GM23338 (cell line): ENCODE measurements at regions not wholly inside any gene's neighbourhood (a gene's known extent, or its start where the extent isn't known, plus 50 kb on each side); places are given as distances from the start of the nearest gene placed in this dataset.
A peak's percentile ranks its signal among the peaks of the same experiment; 100 is the strongest.

Source experiments
- ATAC-seq: fragments of 200-7000 bp; cut with Tn5 transposase; 3 replicates; pipeline ENCODE4 v1.9.1; 2020
- DNase-seq: peaks from one replicate; pipeline ENCODE4 v3.0.0-alpha.2; 2015; ENCODE audit warnings: low spot score
- H2AFZ ChIP-seq: fragments of 200-600 bp; sonication (generic); 2 replicates; pipeline ENCODE4 v1.8.0; 2016; ENCODE audit warnings: antibody characterized with exemption, mild to moderate bottlenecking, moderate library complexity
- H3F3A ChIP-seq: fragments of 200-600 bp; sonication (generic); replicated peaks from 2 replicates; pipeline ENCODE4 v1.8.0; 2017; ENCODE audit warnings: antibody characterized with exemption, mixed run types, low read depth
- H3K27ac ChIP-seq: fragments of 200-600 bp; sonication (generic); 2 replicates; pipeline ENCODE4 v1.6.1; 2016; ENCODE audit warnings: low read depth
- H3K27me3 ChIP-seq: fragments of 200-600 bp; sonication (generic); 2 replicates; pipeline ENCODE4 v1.8.0; 2016; ENCODE audit warnings: mild to moderate bottlenecking, mixed run types, moderate library complexity; ENCODE audit not compliant: insufficient read depth
- H3K36me3 ChIP-seq: fragments of 200-600 bp; sonication (generic); 2 replicates; pipeline ENCODE4 v1.8.0; 2016; ENCODE audit warnings: mild to moderate bottlenecking; ENCODE audit not compliant: insufficient read depth
- H3K4me1 ChIP-seq: fragments of 200-600 bp; sonication (generic); 2 replicates; pipeline ENCODE4 v1.8.0; 2016; ENCODE audit warnings: mild to moderate bottlenecking, moderate library complexity; ENCODE audit not compliant: insufficient read depth
- H3K4me2 ChIP-seq: fragments of 200-600 bp; sonication (generic); 2 replicates; pipeline ENCODE4 v1.7.1; 2017; ENCODE audit warnings: mixed run types
- H3K4me3 ChIP-seq: fragments of 200-600 bp; sonication (generic); 2 replicates; pipeline ENCODE4 v1.6.1; 2016; ENCODE audit warnings: mixed run types
- H3K79me2 ChIP-seq: fragments of 200-600 bp; sonication (generic); replicated peaks from 2 replicates; pipeline ENCODE4 v1.8.0; 2017; ENCODE audit warnings: mild to moderate bottlenecking; ENCODE audit not compliant: insufficient read depth
- H3K9me2 ChIP-seq: fragments of 200-600 bp; sonication (generic); 2 replicates; pipeline ENCODE4 v1.8.0; 2017; ENCODE audit not compliant: insufficient read depth
- H4K20me1 ChIP-seq: fragments of 200-600 bp; sonication (generic); replicated peaks from 2 replicates; pipeline ENCODE4 v1.8.0; 2017; ENCODE audit warnings: mild to moderate bottlenecking; ENCODE audit not compliant: insufficient read depth
- H3K27ac Mint-ChIP-seq: 2 replicates; pipeline ENCODE4 v1.8.0; 2020; ENCODE audit warnings: inconsistent platforms, mild to moderate bottlenecking, moderate library complexity, mixed read lengths
- H3K27me3 Mint-ChIP-seq: 3 replicates; pipeline ENCODE4 v1.8.0; 2022; ENCODE audit warnings: low read depth, mild to moderate bottlenecking, moderate library complexity, mixed read lengths, inconsistent platforms; ENCODE audit not compliant: insufficient read depth, poor library complexity
- H3K36me3 Mint-ChIP-seq: 3 replicates; pipeline ENCODE4 v1.8.0; 2021; ENCODE audit warnings: low read depth, mild to moderate bottlenecking, inconsistent platforms, moderate library complexity, mixed read lengths
- H3K4me1 Mint-ChIP-seq: 3 replicates; pipeline ENCODE4 v1.8.0; 2020; ENCODE audit warnings: mild to moderate bottlenecking, inconsistent platforms, mixed read lengths
- H3K4me3 Mint-ChIP-seq: 3 replicates; pipeline ENCODE4 v1.8.0; 2021; ENCODE audit warnings: moderate library complexity, mild to moderate bottlenecking, inconsistent platforms, mixed read lengths
- H3K9me3 Mint-ChIP-seq: 3 replicates; pipeline ENCODE4 v1.8.0; 2020; ENCODE audit warnings: moderate library complexity, mild to moderate bottlenecking, inconsistent platforms, mixed read lengths
- CREB1 ChIP-seq: fragments of 250-450 bp; sonication (Bioruptor Pico); IDR thresholded peaks from 2 replicates; pipeline ENCODE4 v1.5.0; 2020; ENCODE audit warnings: low read depth, mild to moderate bottlenecking, moderate library complexity
- EZH2 ChIP-seq: fragments of 200-600 bp; sonication (generic); IDR thresholded peaks from one replicate; pipeline ENCODE4 v1.8.0; 2017; ENCODE audit warnings: antibody characterized with exemption, mild to moderate bottlenecking, low read depth; ENCODE audit not compliant: unreplicated experiment
- EZH2phosphoT487 ChIP-seq: fragments of 200-600 bp; sonication (generic); IDR thresholded peaks from one replicate; pipeline ENCODE4 v1.8.1; 2018; ENCODE audit warnings: antibody characterized with exemption; ENCODE audit not compliant: unreplicated experiment
- JUNB ChIP-seq: IDR thresholded peaks from one replicate; pipeline ENCODE4 v1.6.1; 2016; ENCODE audit warnings: antibody characterized with exemption; ENCODE audit not compliant: unreplicated experiment
- NANOG ChIP-seq: IDR thresholded peaks from 2 replicates; pipeline ENCODE4 v1.6.1; 2016; ENCODE audit warnings: antibody characterized with exemption, borderline replicate concordance
- POLR2AphosphoS5 ChIP-seq: IDR thresholded peaks from 2 replicates; pipeline ENCODE4 v1.6.1; 2016; ENCODE audit warnings: antibody characterized with exemption, low read depth
- STAT1 ChIP-seq: IDR thresholded peaks from one replicate; pipeline ENCODE4 v1.6.1; 2016; ENCODE audit warnings: antibody characterized with exemption; ENCODE audit not compliant: unreplicated experiment
- ZNF114 ChIP-seq: fragments of 250-450 bp; sonication (Bioruptor Pico); IDR thresholded peaks from 2 replicates; pipeline ENCODE4 v1.5.0; 2020; ENCODE audit warnings: mild to moderate bottlenecking, moderate library complexity
- ZNF331 ChIP-seq: fragments of 250-450 bp; sonication (Bioruptor Pico); IDR thresholded peaks from 2 replicates; pipeline ENCODE4 v1.5.0; 2020; ENCODE audit warnings: low read depth, mild to moderate bottlenecking, moderate library complexity
- TF ChIP-seq, protein P1 (sequence below): IDR thresholded peaks from one replicate; pipeline ENCODE4 v1.6.1; 2018; ENCODE audit warnings: antibody characterized with exemption; ENCODE audit not compliant: unreplicated experiment
- TF ChIP-seq, protein P2 (sequence below): IDR thresholded peaks from 2 replicates; pipeline ENCODE4 v1.6.1; 2016; ENCODE audit warnings: antibody characterized with exemption
- TF ChIP-seq, protein P3 (sequence below), 2 experiments: fragments of 200-600 bp in 1 of 2; sonication (generic) in 1 of 2; conservative IDR thresholded peaks; 2 replicates each; pipeline versions ENCODE4 v1.5.1 to v1.6.1; 2016 to 2017; ENCODE audit warnings: antibody characterized with exemption in 2 of 2, low read depth in 2 of 2, mild to moderate bottlenecking in 2 of 2, moderate library complexity in 1 of 2
- TF ChIP-seq, protein P4 (sequence below): fragments of 250-450 bp; sonication (Bioruptor Pico); IDR thresholded peaks from 2 replicates; pipeline ENCODE4 v1.5.0; 2020; ENCODE audit warnings: mild to moderate bottlenecking, moderate library complexity

DNA sequence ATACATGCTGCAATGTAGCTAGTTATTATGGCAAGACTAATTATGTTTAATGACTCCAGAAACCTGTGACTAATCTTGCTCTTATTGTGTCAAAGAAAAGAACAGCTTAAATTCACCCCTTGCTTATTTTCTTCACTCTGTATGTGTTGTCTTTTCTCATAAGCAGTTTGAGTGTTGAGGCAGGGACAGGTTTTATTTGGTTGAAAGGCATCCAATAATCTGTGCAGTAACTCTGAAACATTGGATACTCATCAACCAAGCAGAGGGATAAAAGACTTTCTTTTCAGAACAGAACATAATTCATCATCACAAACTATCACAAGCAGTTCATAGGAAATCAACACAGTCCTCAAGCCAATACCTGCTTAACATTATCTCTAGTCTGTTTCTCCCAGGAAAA, 797.6 kb upstream of the MBL2 start:
- Mint-ChIP-seq H3K36me3 (peaks cover 24% of the 10 kb centered on the region), H3K27ac (0 out of 2 replicates have a peak overlapping the region, but pooled peaks have one; percentile 2), H3K4me3 (no peak overlapping the region), H3K4me1 (peaks cover 19% of the 10 kb centered on the region), H3K27me3 (peaks cover 2% of the 10 kb centered on the region), H3K9me3 (peaks cover 20% of the 10 kb centered on the region)
- H3F3A ChIP-seq, result no peaks in the 10 kb centered on the region
- H2AFZ ChIP-seq, result 0 out of 2 replicates have a peak overlapping the region, but pooled peaks have one; percentile 19
- H3K27ac ChIP-seq, result no peak overlapping the region
- H3K4me1 ChIP-seq, result peaks cover 22% of the 10 kb centered on the region
- DNase-seq (no peak), ATAC-seq (no peak)
- no peak for TF ChIP-seq CREB1 (CRISPR knock-in tag)
- no peak for TF ChIP-seq EZH2
- TF ChIP-seq JUNB, result no peak
- TF ChIP-seq, protein P1, sequence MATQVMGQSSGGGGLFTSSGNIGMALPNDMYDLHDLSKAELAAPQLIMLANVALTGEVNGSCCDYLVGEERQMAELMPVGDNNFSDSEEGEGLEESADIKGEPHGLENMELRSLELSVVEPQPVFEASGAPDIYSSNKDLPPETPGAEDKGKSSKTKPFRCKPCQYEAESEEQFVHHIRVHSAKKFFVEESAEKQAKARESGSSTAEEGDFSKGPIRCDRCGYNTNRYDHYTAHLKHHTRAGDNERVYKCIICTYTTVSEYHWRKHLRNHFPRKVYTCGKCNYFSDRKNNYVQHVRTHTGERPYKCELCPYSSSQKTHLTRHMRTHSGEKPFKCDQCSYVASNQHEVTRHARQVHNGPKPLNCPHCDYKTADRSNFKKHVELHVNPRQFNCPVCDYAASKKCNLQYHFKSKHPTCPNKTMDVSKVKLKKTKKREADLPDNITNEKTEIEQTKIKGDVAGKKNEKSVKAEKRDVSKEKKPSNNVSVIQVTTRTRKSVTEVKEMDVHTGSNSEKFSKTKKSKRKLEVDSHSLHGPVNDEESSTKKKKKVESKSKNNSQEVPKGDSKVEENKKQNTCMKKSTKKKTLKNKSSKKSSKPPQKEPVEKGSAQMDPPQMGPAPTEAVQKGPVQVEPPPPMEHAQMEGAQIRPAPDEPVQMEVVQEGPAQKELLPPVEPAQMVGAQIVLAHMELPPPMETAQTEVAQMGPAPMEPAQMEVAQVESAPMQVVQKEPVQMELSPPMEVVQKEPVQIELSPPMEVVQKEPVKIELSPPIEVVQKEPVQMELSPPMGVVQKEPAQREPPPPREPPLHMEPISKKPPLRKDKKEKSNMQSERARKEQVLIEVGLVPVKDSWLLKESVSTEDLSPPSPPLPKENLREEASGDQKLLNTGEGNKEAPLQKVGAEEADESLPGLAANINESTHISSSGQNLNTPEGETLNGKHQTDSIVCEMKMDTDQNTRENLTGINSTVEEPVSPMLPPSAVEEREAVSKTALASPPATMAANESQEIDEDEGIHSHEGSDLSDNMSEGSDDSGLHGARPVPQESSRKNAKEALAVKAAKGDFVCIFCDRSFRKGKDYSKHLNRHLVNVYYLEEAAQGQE, result no peak
- TF ChIP-seq EZH2phosphoT487, result no peak
- TF ChIP-seq, protein P2, sequence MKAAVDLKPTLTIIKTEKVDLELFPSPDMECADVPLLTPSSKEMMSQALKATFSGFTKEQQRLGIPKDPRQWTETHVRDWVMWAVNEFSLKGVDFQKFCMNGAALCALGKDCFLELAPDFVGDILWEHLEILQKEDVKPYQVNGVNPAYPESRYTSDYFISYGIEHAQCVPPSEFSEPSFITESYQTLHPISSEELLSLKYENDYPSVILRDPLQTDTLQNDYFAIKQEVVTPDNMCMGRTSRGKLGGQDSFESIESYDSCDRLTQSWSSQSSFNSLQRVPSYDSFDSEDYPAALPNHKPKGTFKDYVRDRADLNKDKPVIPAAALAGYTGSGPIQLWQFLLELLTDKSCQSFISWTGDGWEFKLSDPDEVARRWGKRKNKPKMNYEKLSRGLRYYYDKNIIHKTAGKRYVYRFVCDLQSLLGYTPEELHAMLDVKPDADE, result no peak
- TF ChIP-seq, protein P3, sequence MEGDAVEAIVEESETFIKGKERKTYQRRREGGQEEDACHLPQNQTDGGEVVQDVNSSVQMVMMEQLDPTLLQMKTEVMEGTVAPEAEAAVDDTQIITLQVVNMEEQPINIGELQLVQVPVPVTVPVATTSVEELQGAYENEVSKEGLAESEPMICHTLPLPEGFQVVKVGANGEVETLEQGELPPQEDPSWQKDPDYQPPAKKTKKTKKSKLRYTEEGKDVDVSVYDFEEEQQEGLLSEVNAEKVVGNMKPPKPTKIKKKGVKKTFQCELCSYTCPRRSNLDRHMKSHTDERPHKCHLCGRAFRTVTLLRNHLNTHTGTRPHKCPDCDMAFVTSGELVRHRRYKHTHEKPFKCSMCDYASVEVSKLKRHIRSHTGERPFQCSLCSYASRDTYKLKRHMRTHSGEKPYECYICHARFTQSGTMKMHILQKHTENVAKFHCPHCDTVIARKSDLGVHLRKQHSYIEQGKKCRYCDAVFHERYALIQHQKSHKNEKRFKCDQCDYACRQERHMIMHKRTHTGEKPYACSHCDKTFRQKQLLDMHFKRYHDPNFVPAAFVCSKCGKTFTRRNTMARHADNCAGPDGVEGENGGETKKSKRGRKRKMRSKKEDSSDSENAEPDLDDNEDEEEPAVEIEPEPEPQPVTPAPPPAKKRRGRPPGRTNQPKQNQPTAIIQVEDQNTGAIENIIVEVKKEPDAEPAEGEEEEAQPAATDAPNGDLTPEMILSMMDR (conservative IDR thresholded peaks at IDR 0.05; ENCODE audit: low read depth in 2 of 2), result no peak
- TF ChIP-seq ZNF331 (CRISPR knock-in tag), result no peak
- no peak for TF ChIP-seq ZNF114 (CRISPR knock-in tag)
- TF ChIP-seq POLR2AphosphoS5, result no peak
- TF ChIP-seq, protein P4, sequence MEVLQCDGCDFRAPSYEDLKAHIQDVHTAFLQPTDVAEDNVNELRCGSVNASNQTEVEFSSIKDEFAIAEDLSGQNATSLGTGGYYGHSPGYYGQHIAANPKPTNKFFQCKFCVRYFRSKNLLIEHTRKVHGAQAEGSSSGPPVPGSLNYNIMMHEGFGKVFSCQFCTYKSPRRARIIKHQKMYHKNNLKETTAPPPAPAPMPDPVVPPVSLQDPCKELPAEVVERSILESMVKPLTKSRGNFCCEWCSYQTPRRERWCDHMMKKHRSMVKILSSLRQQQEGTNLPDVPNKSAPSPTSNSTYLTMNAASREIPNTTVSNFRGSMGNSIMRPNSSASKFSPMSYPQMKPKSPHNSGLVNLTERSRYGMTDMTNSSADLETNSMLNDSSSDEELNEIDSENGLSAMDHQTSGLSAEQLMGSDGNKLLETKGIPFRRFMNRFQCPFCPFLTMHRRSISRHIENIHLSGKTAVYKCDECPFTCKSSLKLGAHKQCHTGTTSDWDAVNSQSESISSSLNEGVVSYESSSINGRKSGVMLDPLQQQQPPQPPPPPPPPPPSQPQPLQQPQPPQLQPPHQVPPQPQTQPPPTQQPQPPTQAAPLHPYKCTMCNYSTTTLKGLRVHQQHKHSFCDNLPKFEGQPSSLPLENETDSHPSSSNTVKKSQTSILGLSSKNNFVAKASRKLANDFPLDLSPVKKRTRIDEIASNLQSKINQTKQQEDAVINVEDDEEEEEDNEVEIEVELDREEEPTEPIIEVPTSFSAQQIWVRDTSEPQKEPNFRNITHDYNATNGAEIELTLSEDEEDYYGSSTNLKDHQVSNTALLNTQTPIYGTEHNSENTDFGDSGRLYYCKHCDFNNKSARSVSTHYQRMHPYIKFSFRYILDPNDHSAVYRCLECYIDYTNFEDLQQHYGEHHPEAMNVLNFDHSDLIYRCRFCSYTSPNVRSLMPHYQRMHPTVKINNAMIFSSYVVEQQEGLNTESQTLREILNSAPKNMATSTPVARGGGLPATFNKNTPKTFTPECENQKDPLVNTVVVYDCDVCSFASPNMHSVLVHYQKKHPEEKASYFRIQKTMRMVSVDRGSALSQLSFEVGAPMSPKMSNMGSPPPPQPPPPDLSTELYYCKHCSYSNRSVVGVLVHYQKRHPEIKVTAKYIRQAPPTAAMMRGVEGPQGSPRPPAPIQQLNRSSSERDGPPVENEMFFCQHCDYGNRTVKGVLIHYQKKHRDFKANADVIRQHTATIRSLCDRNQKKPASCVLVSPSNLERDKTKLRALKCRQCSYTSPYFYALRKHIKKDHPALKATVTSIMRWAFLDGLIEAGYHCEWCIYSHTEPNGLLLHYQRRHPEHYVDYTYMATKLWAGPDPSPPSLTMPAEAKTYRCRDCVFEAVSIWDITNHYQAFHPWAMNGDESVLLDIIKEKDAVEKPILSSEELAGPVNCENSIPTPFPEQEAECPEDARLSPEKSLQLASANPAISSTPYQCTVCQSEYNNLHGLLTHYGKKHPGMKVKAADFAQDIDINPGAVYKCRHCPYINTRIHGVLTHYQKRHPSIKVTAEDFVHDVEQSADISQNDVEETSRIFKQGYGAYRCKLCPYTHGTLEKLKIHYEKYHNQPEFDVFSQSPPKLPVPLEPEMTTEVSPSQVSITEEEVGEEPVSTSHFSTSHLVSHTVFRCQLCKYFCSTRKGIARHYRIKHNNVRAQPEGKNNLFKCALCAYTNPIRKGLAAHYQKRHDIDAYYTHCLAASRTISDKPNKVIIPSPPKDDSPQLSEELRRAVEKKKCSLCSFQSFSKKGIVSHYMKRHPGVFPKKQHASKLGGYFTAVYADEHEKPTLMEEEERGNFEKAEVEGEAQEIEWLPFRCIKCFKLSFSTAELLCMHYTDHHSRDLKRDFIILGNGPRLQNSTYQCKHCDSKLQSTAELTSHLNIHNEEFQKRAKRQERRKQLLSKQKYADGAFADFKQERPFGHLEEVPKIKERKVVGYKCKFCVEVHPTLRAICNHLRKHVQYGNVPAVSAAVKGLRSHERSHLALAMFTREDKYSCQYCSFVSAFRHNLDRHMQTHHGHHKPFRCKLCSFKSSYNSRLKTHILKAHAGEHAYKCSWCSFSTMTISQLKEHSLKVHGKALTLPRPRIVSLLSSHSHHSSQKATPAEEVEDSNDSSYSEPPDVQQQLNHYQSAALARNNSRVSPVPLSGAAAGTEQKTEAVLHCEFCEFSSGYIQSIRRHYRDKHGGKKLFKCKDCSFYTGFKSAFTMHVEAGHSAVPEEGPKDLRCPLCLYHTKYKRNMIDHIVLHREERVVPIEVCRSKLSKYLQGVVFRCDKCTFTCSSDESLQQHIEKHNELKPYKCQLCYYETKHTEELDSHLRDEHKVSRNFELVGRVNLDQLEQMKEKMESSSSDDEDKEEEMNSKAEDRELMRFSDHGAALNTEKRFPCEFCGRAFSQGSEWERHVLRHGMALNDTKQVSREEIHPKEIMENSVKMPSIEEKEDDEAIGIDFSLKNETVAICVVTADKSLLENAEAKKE (CRISPR knock-in tag), result no peak
- no peak for TF ChIP-seq NANOG
- no peak for TF ChIP-seq STAT1
- peaks cover 8% of the 10 kb centered on the region for H3K9me2 ChIP-seq
- no peaks in the 10 kb centered on the region for H3K79me2 ChIP-seq
- H4K20me1 ChIP-seq, result no peaks in the 10 kb centered on the region
- H3K4me2 ChIP-seq, result no peak overlapping the region
- no peak overlapping the region for H3K4me3 ChIP-seq
- H3K36me3 ChIP-seq, result peaks cover 9% of the 10 kb centered on the region; the same call in 1 of the 2 replicates
- no peaks in the 10 kb centered on the region for H3K27me3 ChIP-seq
